Stimulated activated CD8-positive, alpha-beta memory T cell treated with anti-CD3 and anti-CD28 coated beads, Interleukin-15, amount 100 ng/mL, for 4 hours (primary cell): ENCODE measurements at regions not wholly inside any gene's neighbourhood (a gene's known extent, or its start where the extent isn't known, plus 50 kb on each side); places are given as distances from the start of the nearest gene placed in this dataset.

Source experiments
- DNase-seq, 2 donors: peaks; one replicate each; pipeline ENCODE4 v3.0.0-alpha.2; 2020; ENCODE audit warnings: low read depth in 2 of 2

GRCh38 chr6:21953831-21954801, 342.7 kb downstream of the PRL start:
- no peak for DNase-seq

GRCh38 chr6:21955053-21955595, 341.7 kb downstream of the PRL start:
- no peak for DNase-seq

GRCh38 chr6:21955951-21956350, 340.9 kb downstream of the PRL start:
- DNase-seq = no peak

GRCh38 chr6:21958428-21958827, 338.4 kb downstream of the PRL start:
- DNase-seq = no peak

GRCh38 chr6:21961226-21961625, 335.6 kb downstream of the PRL start:
- DNase-seq = no peak

- no peak for DNase-seq
Observed at GRCh38 chr6:21965016-21965415, 331.8 kb downstream of the PRL start.

GRCh38 chr6:21965953-21966539, 330.8 kb downstream of the PRL start:
- no peak for DNase-seq

- no peak for DNase-seq
Observed at GRCh38 chr6:21967056-21967974, 329.5 kb downstream of the PRL start.

- DNase-seq = no peak
Observed at GRCh38 chr6:21968411-21968810, 328.4 kb downstream of the PRL start.

GRCh38 chr6:21969192-21969591, 327.6 kb downstream of the PRL start:
- no peak for DNase-seq

- no peak for DNase-seq
Observed at GRCh38 chr6:21970569-21971300, 326.1 kb downstream of the PRL start.

GRCh38 chr6:21971541-21971940, 325.3 kb downstream of the PRL start:
- DNase-seq = no peak

GRCh38 chr6:21972516-21972915, 324.3 kb downstream of the PRL start:
- DNase-seq = no peak

- no peak for DNase-seq
Observed at GRCh38 chr6:21977346-21977745, 319.5 kb downstream of the PRL start.

- DNase-seq = no peak
Observed at GRCh38 chr6:21981235-21981833, 315.5 kb downstream of the PRL start.

- no peak for DNase-seq
Observed at GRCh38 chr6:21984135-21984534, 312.7 kb downstream of the PRL start.

- DNase-seq = no peak
Observed at GRCh38 chr6:21984561-21984960, 312.3 kb downstream of the PRL start.

- no peak for DNase-seq
Observed at GRCh38 chr6:21985904-21986303, 310.9 kb downstream of the PRL start.

GRCh38 chr6:21986703-21987102, 310.1 kb downstream of the PRL start:
- DNase-seq = no peak

- no peak for DNase-seq
Observed at GRCh38 chr6:21987501-21987957, 309.3 kb downstream of the PRL start.

GRCh38 chr6:21990577-21990976, 306.3 kb downstream of the PRL start:
- DNase-seq = no peak
